ENCODE measurements at regions not wholly inside any gene's neighbourhood (a gene's known extent, or its start where the extent isn't known, plus 50 kb on each side); places are given as distances from the start of the nearest gene placed in this dataset.

DNA sequence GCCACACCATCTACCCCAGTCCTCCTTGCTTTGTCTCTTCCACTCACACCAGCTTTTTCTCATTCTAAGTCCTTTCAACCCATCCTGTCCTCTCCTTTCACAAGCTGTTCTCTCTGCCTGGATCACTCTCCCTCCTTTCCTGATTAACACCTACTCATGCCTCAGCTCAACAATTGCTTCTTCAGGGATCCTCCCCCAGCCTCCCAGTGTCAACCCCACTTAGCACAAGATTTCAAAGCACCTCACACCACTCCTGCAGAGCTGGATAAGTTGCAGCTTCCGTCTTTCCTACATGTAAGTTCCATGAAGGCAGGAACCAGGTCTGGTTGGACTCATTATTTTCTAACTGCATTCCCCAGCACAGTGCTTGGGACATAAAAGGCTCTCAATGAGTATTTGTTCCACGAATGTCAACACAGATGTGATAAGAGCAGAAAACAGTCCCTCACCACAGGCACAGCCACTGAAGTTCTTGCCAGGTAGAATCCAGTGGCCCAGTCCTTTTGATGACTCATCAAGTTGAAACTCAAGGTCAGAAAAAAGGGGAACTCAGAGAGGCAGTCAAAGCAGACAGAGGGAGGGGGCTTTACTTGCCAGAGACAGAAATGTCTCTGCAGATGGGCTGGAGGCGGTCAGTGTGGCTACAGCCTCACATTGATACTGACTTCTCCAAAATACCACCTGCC, 193.4 kb upstream of the PRDM1 start:
- TF ChIP-seq EZH2 (IDR thresholded peaks at IDR 0.05; ENCODE audit: borderline replicate concordance, low read depth, low read length, severe bottlenecking) = no peak
- no peak for TF ChIP-seq MYC (IDR thresholded peaks at IDR 0.05; ENCODE audit: low read depth, low read length)
- TF ChIP-seq POLR2AphosphoS5 (IDR thresholded peaks at IDR 0.05; ENCODE audit: insufficient read depth, low read depth, low read length) = no peak
- TF ChIP-seq FOS (IDR thresholded peaks at IDR 0.05; ENCODE audit: borderline replicate concordance, insufficient read depth, low read length) = no peak
- TF ChIP-seq GATA2 (IDR thresholded peaks at IDR 0.05; ENCODE audit: insufficient read depth, insufficient read length, low read depth, low read length) = no peak
- no peak for TF ChIP-seq CTCF (IDR thresholded peaks at IDR 0.05; ENCODE audit: extremely low read depth in 1 of 2, insufficient read depth in 1 of 2, low read depth in 1 of 2, low read length in 2 of 2)
- DNase-seq (ENCODE audit: low read depth, low spot score) = no peak
- dilution Hi-C loops (cut with MboI; ENCODE audit: extremely low pct_ligation_motif_present, low sequenced_read_pairs) = no loop called here
- FAIRE-seq = no peak
- H3K9me1 ChIP-seq (replicated peaks; ENCODE audit: control insufficient read depth, extremely low read depth, insufficient read depth, low read length) = no peaks in the 10 kb centered on the region
- H3K36me3 ChIP-seq (ENCODE audit: control insufficient read depth in 2 of 2, extremely low read depth in 1 of 2, insufficient read depth in 2 of 2, low read length in 2 of 2) = no peaks in the 10 kb centered on the region
- intact Hi-C loops (cut with micrococcal nuclease) = no loop called here
- H3K9ac ChIP-seq (replicated peaks; ENCODE audit: extremely low read depth, insufficient read depth, low read length) = no peak overlapping the region
- H3K79me2 ChIP-seq (ENCODE audit: control insufficient read depth, insufficient read depth, low read length) = no peaks in the 10 kb centered on the region
- no peaks in the 10 kb centered on the region for H3K27me3 ChIP-seq (ENCODE audit: control insufficient read depth in 2 of 2, insufficient read depth in 2 of 2, low read length in 2 of 2)
- ChIA-PET CTCF (interaction anchor here (0.5 kb wide), 1 partner anchor 806 kb away, joined by 3 read pairs; no protein-coding TSS in a partner anchor), POLR2A (no interaction called here)
- no peak overlapping the region for H3K4me2 ChIP-seq (ENCODE audit: insufficient read depth, low read length)
- no peaks in the 10 kb centered on the region for H4K20me1 ChIP-seq (replicated peaks; ENCODE audit: control insufficient read depth, extremely low read depth, insufficient read depth, low read length)
- no peaks in the 10 kb centered on the region for H3K4me1 ChIP-seq (ENCODE audit: control insufficient read depth, extremely low read depth, insufficient read depth, low read length)
- H3K9me3 ChIP-seq (replicated peaks; ENCODE audit: control insufficient read depth, insufficient read depth, low read length) = no peaks in the 10 kb centered on the region
- BruUV-seq (replicated peaks) = no TSS peak
- no peak overlapping the region for H3K4me3 ChIP-seq (replicated peaks in 1 of 3; ENCODE audit: insufficient read depth in 1 of 3, low read depth in 1 of 3, low read length in 3 of 3)
- no peak overlapping the region for H3K27ac ChIP-seq (ENCODE audit: insufficient read depth, low read depth, low read length)
- no peak overlapping the region for H2AFZ ChIP-seq (ENCODE audit: low read depth, low read length)
